ENCODE measurements at regions not wholly inside any gene's neighbourhood (a gene's known extent, or its start where the extent isn't known, plus 50 kb on each side); places are given as distances from the start of the nearest gene placed in this dataset.

GRCh38 chr1:199767700-199768099 is 259.8 kb upstream of the NR5A2 start:
- no TSS peak for BruUV-seq (replicated peaks)
- in situ Hi-C loops (cut with HindIII; ENCODE audit: extremely low pct_ligation_motif_present, low pct_unique_long_range_greater_than_20kb) (no loop called here), intact Hi-C loops (cut with micrococcal nuclease; ENCODE audit: unreplicated experiment) (no loop called here)
- DNase-seq (ENCODE audit: low spot score) (no peak), FAIRE-seq (no peak), ATAC-seq (no peak)
- H4K20me1 ChIP-seq (ENCODE audit: insufficient read depth, low read length) = no peaks in the 10 kb centered on the region
- no peaks in the 10 kb centered on the region for H3K79me2 ChIP-seq (ENCODE audit: insufficient read depth, low read length)
- no peaks in the 10 kb centered on the region for H3K36me3 ChIP-seq (replicated peaks in 1 of 2; ENCODE audit: control insufficient read depth in 1 of 2, insufficient read depth in 2 of 2, low read length in 2 of 2)
- 0% methylated on average over 2 of the region's 2 CpGs for WGBS (ENCODE audit: low lambda C conversion rate)
- H3K27me3 ChIP-seq (ENCODE audit: control insufficient read depth in 1 of 2, insufficient read depth in 2 of 2, low read length in 2 of 2) = no peaks in the 10 kb centered on the region
- no peaks in the 10 kb centered on the region for H3K9me3 ChIP-seq (ENCODE audit: low read length)
- H3K4me1 ChIP-seq (ENCODE audit: insufficient read depth, low read length) = no peaks in the 10 kb centered on the region
- H3K4me3 ChIP-seq (replicated peaks in 1 of 3; ENCODE audit: insufficient read depth in 1 of 3, low read depth in 2 of 3, low read length in 3 of 3) = no peak overlapping the region
- H3K9ac ChIP-seq (ENCODE audit: insufficient read depth, low read depth, low read length) = no peak overlapping the region
- H3K4me2 ChIP-seq (ENCODE audit: low read depth, low read length) = no peak overlapping the region
- CTCF ChIA-PET (ENCODE audit: low intra/inter-chr PET ratio, low total read pairs) = no interaction called here
- TF ChIP-seq ZHX1 (CRISPR knock-in tag; IDR thresholded peaks at IDR 0.05; ENCODE audit: low read depth) (no peak), ZGPAT (CRISPR knock-in tag; IDR thresholded peaks at IDR 0.05) (no peak), PHF8 (CRISPR knock-in tag; IDR thresholded peaks at IDR 0.05) (no peak), ZNF761 (CRISPR knock-in tag; conservative IDR thresholded peaks at IDR 0.05) (no peak), PATZ1 (CRISPR knock-in tag; IDR thresholded peaks at IDR 0.05) (no peak), TBX2 (CRISPR knock-in tag; IDR thresholded peaks at IDR 0.05; ENCODE audit: borderline replicate concordance) (no peak), BRD4 (CRISPR knock-in tag; IDR thresholded peaks at IDR 0.05) (no peak), PCBP1 (IDR thresholded peaks at IDR 0.05; ENCODE audit: borderline replicate concordance, low read depth, low read length) (no peak), ZNF251 (CRISPR knock-in tag; IDR thresholded peaks at IDR 0.05) (no peak), TP53 (CRISPR knock-in tag; conservative IDR thresholded peaks at IDR 0.05) (no peak), SOX5 (CRISPR knock-in tag; IDR thresholded peaks at IDR 0.05; ENCODE audit: borderline replicate concordance) (no peak), ADNP (CRISPR knock-in tag; IDR thresholded peaks at IDR 0.05) (no peak), PHB2 (IDR thresholded peaks at IDR 0.05; ENCODE audit: partially characterized antibody) (no peak), NFKBIZ (CRISPR knock-in tag; IDR thresholded peaks at IDR 0.05) (no peak), RORA (CRISPR knock-in tag; IDR thresholded peaks at IDR 0.05) (no peak)
- TF ChIP-seq, protein P1, sequence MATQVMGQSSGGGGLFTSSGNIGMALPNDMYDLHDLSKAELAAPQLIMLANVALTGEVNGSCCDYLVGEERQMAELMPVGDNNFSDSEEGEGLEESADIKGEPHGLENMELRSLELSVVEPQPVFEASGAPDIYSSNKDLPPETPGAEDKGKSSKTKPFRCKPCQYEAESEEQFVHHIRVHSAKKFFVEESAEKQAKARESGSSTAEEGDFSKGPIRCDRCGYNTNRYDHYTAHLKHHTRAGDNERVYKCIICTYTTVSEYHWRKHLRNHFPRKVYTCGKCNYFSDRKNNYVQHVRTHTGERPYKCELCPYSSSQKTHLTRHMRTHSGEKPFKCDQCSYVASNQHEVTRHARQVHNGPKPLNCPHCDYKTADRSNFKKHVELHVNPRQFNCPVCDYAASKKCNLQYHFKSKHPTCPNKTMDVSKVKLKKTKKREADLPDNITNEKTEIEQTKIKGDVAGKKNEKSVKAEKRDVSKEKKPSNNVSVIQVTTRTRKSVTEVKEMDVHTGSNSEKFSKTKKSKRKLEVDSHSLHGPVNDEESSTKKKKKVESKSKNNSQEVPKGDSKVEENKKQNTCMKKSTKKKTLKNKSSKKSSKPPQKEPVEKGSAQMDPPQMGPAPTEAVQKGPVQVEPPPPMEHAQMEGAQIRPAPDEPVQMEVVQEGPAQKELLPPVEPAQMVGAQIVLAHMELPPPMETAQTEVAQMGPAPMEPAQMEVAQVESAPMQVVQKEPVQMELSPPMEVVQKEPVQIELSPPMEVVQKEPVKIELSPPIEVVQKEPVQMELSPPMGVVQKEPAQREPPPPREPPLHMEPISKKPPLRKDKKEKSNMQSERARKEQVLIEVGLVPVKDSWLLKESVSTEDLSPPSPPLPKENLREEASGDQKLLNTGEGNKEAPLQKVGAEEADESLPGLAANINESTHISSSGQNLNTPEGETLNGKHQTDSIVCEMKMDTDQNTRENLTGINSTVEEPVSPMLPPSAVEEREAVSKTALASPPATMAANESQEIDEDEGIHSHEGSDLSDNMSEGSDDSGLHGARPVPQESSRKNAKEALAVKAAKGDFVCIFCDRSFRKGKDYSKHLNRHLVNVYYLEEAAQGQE (IDR thresholded peaks at IDR 0.05; ENCODE audit: borderline replicate concordance in 1 of 2, low read depth in 1 of 2, low read length in 2 of 2) = no peak
- POLR2A ChIA-PET = no interaction called here
- no peak overlapping the region for H3K27ac ChIP-seq (ENCODE audit: extremely low read length, insufficient read depth, low read length)
- no peak overlapping the region for H2AFZ ChIP-seq (ENCODE audit: low read length)
